ENCODE measurements at regions not wholly inside any gene's neighbourhood (a gene's known extent, or its start where the extent isn't known, plus 50 kb on each side); places are given as distances from the start of the nearest gene placed in this dataset.

- H3K27ac ChIP-seq: no peak overlapping the region
- intact Hi-C loops (cut with DNase I): no loop called here
- no peak overlapping the region for H3K4me3 ChIP-seq
- H3K27me3 ChIP-seq: no peaks in the 10 kb centered on the region
- no peaks in the 10 kb centered on the region for H3K9me3 ChIP-seq
- no peak for DNase-seq (ENCODE audit: extremely low spot score in 2 of 2)
- TF ChIP-seq POLR2A (IDR thresholded peaks at IDR 0.05): no peak
- TF ChIP-seq CTCF (IDR thresholded peaks at IDR 0.05): no peak
- TF ChIP-seq POLR2AphosphoS5 (IDR thresholded peaks at IDR 0.05; ENCODE audit: insufficient read depth in 1 of 2, low read depth in 1 of 2): no peak
- no peaks in the 10 kb centered on the region for H3K36me3 ChIP-seq
- H3K4me1 ChIP-seq: peaks cover 20% of the 10 kb centered on the region
Observed at GRCh38 chr2:206853915-206854314, 85.4 kb upstream of the CPO start.

DNA sequence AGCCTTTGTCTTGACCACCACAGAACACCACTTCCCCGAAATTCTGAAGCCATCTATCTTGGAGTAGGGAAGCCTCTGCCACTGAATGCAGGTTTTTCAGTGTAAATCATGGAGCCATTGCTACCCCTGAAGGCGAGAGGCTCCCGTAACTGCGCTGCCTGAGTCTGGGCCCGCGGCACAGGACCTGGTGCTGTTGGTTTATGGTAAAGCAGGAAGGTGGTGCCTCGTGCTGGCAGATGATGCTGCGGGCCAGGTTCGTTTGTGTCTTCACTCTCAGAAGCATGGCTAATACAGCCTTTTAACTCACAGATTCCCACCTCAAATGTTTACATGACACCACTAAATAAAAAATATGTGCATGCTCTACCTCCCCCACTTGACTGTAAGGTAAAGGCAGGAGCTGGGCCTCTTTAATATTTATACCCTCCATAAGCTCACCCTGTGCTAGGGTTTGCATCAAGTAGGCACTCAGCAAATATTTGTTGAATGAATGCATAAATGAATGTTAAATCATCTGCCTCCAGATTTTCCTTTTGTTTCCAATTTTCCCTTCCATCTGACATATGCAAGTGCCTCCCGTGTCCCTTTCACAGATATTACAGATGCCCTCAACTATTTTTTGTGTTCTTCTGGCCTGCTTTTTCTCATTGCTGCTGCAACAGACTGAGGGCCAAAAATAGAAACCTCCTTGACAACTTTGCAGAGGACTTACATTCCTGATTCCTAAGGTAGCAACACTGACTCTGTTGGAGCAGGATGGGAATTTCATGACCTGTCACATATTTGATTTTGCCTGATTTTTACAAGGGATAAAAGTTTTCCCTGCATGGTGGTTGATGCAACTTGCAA lies 83.5 kb upstream of the CPO start:
- TF ChIP-seq POLR2A (IDR thresholded peaks at IDR 0.05) (no peak), POLR2AphosphoS5 (IDR thresholded peaks at IDR 0.05; ENCODE audit: insufficient read depth in 1 of 2, low read depth in 1 of 2) (no peak), CTCF (IDR thresholded peaks at IDR 0.05) (no peak)
- Histone ChIP-seq H3K4me1 (peaks cover 20% of the 10 kb centered on the region), H3K27me3 (no peaks in the 10 kb centered on the region), H3K4me3 (no peak overlapping the region), H3K27ac (peak overlapping the region; percentile 36), H3K36me3 (no peaks in the 10 kb centered on the region), H3K9me3 (no peaks in the 10 kb centered on the region)
- DNase-seq (ENCODE audit: extremely low spot score in 2 of 2): no peak
- intact Hi-C loops (cut with DNase I): no loop called here

DNA sequence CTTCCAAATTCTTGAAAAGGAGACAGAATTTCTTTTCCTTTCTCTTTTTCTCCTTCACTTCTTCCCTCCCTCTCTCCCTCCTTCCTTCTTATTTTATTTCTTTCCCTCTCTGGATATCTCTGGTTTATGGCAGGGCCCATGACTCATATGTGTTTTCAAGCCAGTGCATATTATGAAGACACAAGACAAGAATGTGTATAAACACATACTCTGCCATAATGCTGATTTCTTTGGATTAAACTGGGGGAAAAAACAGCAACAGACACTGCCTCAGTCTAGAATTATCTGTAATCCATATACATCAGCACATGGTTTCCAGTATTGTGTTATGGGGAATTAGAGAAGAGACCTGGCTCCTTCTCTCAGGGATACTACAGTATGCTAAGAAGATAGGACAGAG lies 82.8 kb upstream of the CPO start:
- Histone ChIP-seq H3K4me3 (no peak overlapping the region), H3K4me1 (peaks cover 20% of the 10 kb centered on the region), H3K9me3 (no peaks in the 10 kb centered on the region), H3K27ac (no peak overlapping the region), H3K27me3 (no peaks in the 10 kb centered on the region), H3K36me3 (no peaks in the 10 kb centered on the region)
- no peak for DNase-seq (ENCODE audit: extremely low spot score in 2 of 2)
- TF ChIP-seq POLR2A (IDR thresholded peaks at IDR 0.05) (no peak), POLR2AphosphoS5 (IDR thresholded peaks at IDR 0.05; ENCODE audit: insufficient read depth in 1 of 2, low read depth in 1 of 2) (no peak), CTCF (IDR thresholded peaks at IDR 0.05) (no peak)
- intact Hi-C loops (cut with DNase I): no loop called here

DNA sequence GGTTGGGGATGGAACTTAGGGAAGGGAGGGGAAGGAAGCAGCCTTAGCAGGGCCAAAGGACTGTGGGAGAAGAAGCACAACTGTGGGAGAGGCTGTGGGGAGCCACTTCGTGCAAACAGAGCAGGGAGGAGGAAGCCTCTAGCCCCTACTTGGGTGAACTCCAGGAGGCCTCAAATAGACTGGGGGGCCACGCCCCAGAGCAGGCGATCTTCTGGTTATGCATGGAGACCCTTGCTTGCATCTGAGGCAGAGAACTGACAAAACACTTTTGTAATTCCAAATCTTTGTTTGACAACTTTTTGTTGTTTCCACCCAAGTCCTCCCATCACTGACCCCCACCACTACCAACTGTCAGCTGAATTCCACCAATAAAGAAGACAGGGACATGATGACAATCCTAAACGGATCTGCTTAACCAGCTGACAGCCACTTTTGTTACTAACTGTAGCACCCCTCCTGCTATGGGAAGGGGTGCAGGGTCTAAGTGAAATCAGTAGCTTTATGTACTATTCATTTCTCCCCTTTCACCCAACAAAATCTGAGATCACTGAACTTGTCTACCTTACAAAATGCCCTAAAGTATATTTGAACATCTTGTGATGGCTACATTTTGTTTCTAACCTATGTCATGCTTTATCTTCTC lies 80.5 kb upstream of the CPO start:
- DNase-seq (ENCODE audit: extremely low spot score in 2 of 2): no peak
- H3K27ac ChIP-seq: no peak overlapping the region
- intact Hi-C loops (cut with DNase I): no loop called here
- no peaks in the 10 kb centered on the region for H3K27me3 ChIP-seq
- no peak for TF ChIP-seq POLR2A (IDR thresholded peaks at IDR 0.05)
- no peaks in the 10 kb centered on the region for H3K9me3 ChIP-seq
- no peak overlapping the region for H3K4me3 ChIP-seq
- H3K4me1 ChIP-seq: peaks cover 20% of the 10 kb centered on the region
- H3K36me3 ChIP-seq: no peaks in the 10 kb centered on the region

DNA sequence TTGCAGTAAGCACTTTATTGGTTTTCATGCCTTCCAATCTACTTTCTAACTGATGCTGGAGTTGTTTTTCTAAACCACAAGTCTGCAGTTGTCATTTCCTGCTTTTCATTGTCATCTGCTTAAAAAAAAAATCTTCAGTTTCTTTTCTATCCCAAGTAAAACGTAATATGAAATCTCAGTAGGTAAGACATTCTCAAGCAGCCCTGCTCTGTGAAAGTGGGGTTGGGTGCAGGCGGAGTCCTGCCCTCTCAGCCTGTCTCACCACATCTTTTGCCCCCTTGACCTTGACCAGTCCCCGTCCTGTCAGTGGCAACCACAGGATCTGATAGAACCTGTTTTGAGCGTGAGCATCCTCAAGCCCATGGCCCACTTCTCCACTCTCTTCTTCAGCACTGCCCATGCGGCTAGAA lies 80.0 kb upstream of the CPO start:
- no peak for DNase-seq (ENCODE audit: extremely low spot score in 2 of 2)
- Histone ChIP-seq H3K9me3 (no peaks in the 10 kb centered on the region), H3K36me3 (no peaks in the 10 kb centered on the region), H3K27ac (no peak overlapping the region), H3K4me3 (no peak overlapping the region), H3K4me1 (peaks cover 20% of the 10 kb centered on the region), H3K27me3 (no peaks in the 10 kb centered on the region)
- intact Hi-C loops (cut with DNase I): no loop called here
- TF ChIP-seq POLR2AphosphoS5 (IDR thresholded peaks at IDR 0.05; ENCODE audit: insufficient read depth in 1 of 2, low read depth in 1 of 2): no peak
- no peak for TF ChIP-seq POLR2A (IDR thresholded peaks at IDR 0.05)
- no peak for TF ChIP-seq CTCF (IDR thresholded peaks at IDR 0.05)

Data from vagina (tissue), 2 donors.